ENCODE measurements at regions not wholly inside any gene's neighbourhood (a gene's known extent, or its start where the extent isn't known, plus 50 kb on each side); places are given as distances from the start of the nearest gene placed in this dataset.

DNA sequence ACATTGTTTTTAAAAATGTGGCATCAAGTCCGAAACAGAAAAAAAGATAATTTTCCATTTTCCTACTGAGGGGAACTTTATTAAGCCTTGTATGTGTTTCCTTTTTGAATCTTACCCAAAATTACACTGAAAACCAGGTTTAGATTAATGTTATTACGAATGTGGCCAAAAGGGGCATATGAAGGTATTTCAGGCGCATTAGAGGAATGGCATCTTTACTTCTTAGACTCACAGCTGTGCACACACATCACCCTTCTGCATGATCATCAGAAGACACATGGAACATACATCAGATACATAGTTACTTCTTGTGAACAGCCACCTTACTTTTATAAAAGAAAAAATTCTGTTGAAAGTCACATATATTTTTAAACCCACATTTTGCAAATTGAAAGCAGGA lies 58.6 kb upstream of the ZPBP start:
- TF ChIP-seq EZH2 (IDR thresholded peaks at IDR 0.05; ENCODE audit: borderline replicate concordance, low read depth, low read length, severe bottlenecking) (no peak), GATA2 (IDR thresholded peaks at IDR 0.05; ENCODE audit: insufficient read depth, insufficient read length, low read depth, low read length) (no peak), POLR2AphosphoS5 (IDR thresholded peaks at IDR 0.05; ENCODE audit: insufficient read depth, low read depth, low read length) (no peak), MYC (IDR thresholded peaks at IDR 0.05; ENCODE audit: low read depth, low read length) (no peak), POLR2A (IDR thresholded peaks at IDR 0.05; ENCODE audit: low read depth, low read length) (no peak), JUN (IDR thresholded peaks at IDR 0.05; ENCODE audit: borderline replicate concordance, insufficient read depth, insufficient read length, low read depth) (no peak), FOS (IDR thresholded peaks at IDR 0.05; ENCODE audit: borderline replicate concordance, insufficient read depth, low read length) (no peak)
- TF ChIP-seq, protein P1, sequence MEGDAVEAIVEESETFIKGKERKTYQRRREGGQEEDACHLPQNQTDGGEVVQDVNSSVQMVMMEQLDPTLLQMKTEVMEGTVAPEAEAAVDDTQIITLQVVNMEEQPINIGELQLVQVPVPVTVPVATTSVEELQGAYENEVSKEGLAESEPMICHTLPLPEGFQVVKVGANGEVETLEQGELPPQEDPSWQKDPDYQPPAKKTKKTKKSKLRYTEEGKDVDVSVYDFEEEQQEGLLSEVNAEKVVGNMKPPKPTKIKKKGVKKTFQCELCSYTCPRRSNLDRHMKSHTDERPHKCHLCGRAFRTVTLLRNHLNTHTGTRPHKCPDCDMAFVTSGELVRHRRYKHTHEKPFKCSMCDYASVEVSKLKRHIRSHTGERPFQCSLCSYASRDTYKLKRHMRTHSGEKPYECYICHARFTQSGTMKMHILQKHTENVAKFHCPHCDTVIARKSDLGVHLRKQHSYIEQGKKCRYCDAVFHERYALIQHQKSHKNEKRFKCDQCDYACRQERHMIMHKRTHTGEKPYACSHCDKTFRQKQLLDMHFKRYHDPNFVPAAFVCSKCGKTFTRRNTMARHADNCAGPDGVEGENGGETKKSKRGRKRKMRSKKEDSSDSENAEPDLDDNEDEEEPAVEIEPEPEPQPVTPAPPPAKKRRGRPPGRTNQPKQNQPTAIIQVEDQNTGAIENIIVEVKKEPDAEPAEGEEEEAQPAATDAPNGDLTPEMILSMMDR (IDR thresholded peaks at IDR 0.05; ENCODE audit: extremely low read depth in 1 of 2, insufficient read depth in 1 of 2, low read depth in 1 of 2, low read length in 2 of 2): no peak
- TF ChIP-seq, protein P2, sequence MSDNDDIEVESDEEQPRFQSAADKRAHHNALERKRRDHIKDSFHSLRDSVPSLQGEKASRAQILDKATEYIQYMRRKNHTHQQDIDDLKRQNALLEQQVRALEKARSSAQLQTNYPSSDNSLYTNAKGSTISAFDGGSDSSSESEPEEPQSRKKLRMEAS (IDR thresholded peaks at IDR 0.05; ENCODE audit: insufficient read depth, insufficient read length): no peak
- ChIA-PET CTCF (interaction anchor here (2.1 kb wide), 1 partner anchor 9 kb away, joined by 8 read pairs; no protein-coding TSS in a partner anchor), POLR2A (no interaction called here)
- no peaks in the 10 kb centered on the region for H4K20me1 ChIP-seq (replicated peaks; ENCODE audit: control insufficient read depth, extremely low read depth, insufficient read depth, low read length)
- H3K27me3 ChIP-seq (ENCODE audit: control insufficient read depth in 2 of 2, insufficient read depth in 2 of 2, low read length in 2 of 2): no peaks in the 10 kb centered on the region
- H2AFZ ChIP-seq (ENCODE audit: low read depth, low read length): no peak overlapping the region
- H3K36me3 ChIP-seq (ENCODE audit: control insufficient read depth in 2 of 2, extremely low read depth in 1 of 2, insufficient read depth in 2 of 2, low read length in 2 of 2): no peaks in the 10 kb centered on the region
- H3K27ac ChIP-seq (ENCODE audit: insufficient read depth, low read depth, low read length): no peak overlapping the region
- FAIRE-seq: no peak
- H3K79me2 ChIP-seq (ENCODE audit: control insufficient read depth, insufficient read depth, low read length): no peaks in the 10 kb centered on the region
- no peak for DNase-seq (ENCODE audit: low read depth, low spot score)
- intact Hi-C loops (cut with micrococcal nuclease): no loop called here
- H3K4me2 ChIP-seq (ENCODE audit: insufficient read depth, low read length): no peak overlapping the region
- H3K9me3 ChIP-seq (replicated peaks; ENCODE audit: control insufficient read depth, insufficient read depth, low read length): no peaks in the 10 kb centered on the region
- H3K9me1 ChIP-seq (replicated peaks; ENCODE audit: control insufficient read depth, extremely low read depth, insufficient read depth, low read length): no peaks in the 10 kb centered on the region
- H3K9ac ChIP-seq (replicated peaks; ENCODE audit: extremely low read depth, insufficient read depth, low read length): no peak overlapping the region
- no peaks in the 10 kb centered on the region for H3K4me1 ChIP-seq (ENCODE audit: control insufficient read depth, extremely low read depth, insufficient read depth, low read length)
- dilution Hi-C loops (cut with MboI; ENCODE audit: extremely low pct_ligation_motif_present, low sequenced_read_pairs): no loop called here
- no peak overlapping the region for H3K4me3 ChIP-seq (replicated peaks in 1 of 3; ENCODE audit: insufficient read depth in 1 of 3, low read depth in 1 of 3, low read length in 3 of 3)
- no TSS peak for BruUV-seq (replicated peaks)

Measured in endothelial cell of umbilical vein (primary cell).